ENCODE measurements at regions not wholly inside any gene's neighbourhood (a gene's known extent, or its start where the extent isn't known, plus 50 kb on each side); places are given as distances from the start of the nearest gene placed in this dataset.

GRCh38 chr1:244200596-244200995 lies 149.5 kb downstream of the ZBTB18 start:
- H3K27ac Mint-ChIP-seq, result no peak overlapping the region
- DNase-seq, result no peak
- no peaks in the 10 kb centered on the region for H3K27me3 Mint-ChIP-seq
- no peaks in the 10 kb centered on the region for H3K4me1 Mint-ChIP-seq (ENCODE audit: low read depth)
- H3K36me3 Mint-ChIP-seq (ENCODE audit: low read depth), result no peaks in the 10 kb centered on the region
- no peak for TF ChIP-seq CTCF (IDR thresholded peaks at IDR 0.05)
- no peaks in the 10 kb centered on the region for H3K4me1 ChIP-seq (ENCODE audit: insufficient read depth, low read length)
- ChIA-PET CTCF (no interaction called here), POLR2A (no interaction called here)
- H3K4me3 ChIP-seq (ENCODE audit: low read length), result no peak overlapping the region
- no peaks in the 10 kb centered on the region for H3K9me3 Mint-ChIP-seq
- H3K9me3 ChIP-seq (ENCODE audit: control insufficient read depth in 1 of 2, insufficient read depth in 1 of 2, low read length in 2 of 2), result no peaks in the 10 kb centered on the region
- no peaks in the 10 kb centered on the region for H3K36me3 ChIP-seq (ENCODE audit: insufficient read depth, low read length)
- H3K4me3 Mint-ChIP-seq, result no peak overlapping the region
- ATAC-seq (ENCODE audit: poor library complexity), result no peak
- intact Hi-C loops (cut with DNase I, micrococcal nuclease), result no loop called here
- H3K27ac ChIP-seq (ENCODE audit: low read depth in 1 of 2, low read length in 2 of 2), result no peak overlapping the region
- H3K27me3 ChIP-seq (ENCODE audit: control insufficient read depth in 1 of 2, insufficient read depth in 2 of 2, low read length in 2 of 2), result no peaks in the 10 kb centered on the region

GRCh38 chr1:244201750-244202149 lies 150.7 kb downstream of the ZBTB18 start:
- no peaks in the 10 kb centered on the region for H3K4me1 Mint-ChIP-seq (ENCODE audit: low read depth)
- H3K9me3 ChIP-seq (ENCODE audit: control insufficient read depth in 1 of 2, insufficient read depth in 1 of 2, low read length in 2 of 2), result no peaks in the 10 kb centered on the region
- no peaks in the 10 kb centered on the region for H3K9me3 Mint-ChIP-seq
- no peaks in the 10 kb centered on the region for H3K27me3 Mint-ChIP-seq
- no peak for TF ChIP-seq CTCF (IDR thresholded peaks at IDR 0.05)
- ChIA-PET CTCF (no interaction called here), POLR2A (interaction anchor here (0.6 kb wide), 1 partner anchor 8 kb away, joined by 3 read pairs; no protein-coding TSS in a partner anchor)
- DNase-seq, result no peak
- no peaks in the 10 kb centered on the region for H3K36me3 Mint-ChIP-seq (ENCODE audit: low read depth)
- H3K4me1 ChIP-seq (ENCODE audit: insufficient read depth, low read length), result no peaks in the 10 kb centered on the region
- H3K36me3 ChIP-seq (ENCODE audit: insufficient read depth, low read length), result no peaks in the 10 kb centered on the region
- H3K27ac ChIP-seq (ENCODE audit: low read depth in 1 of 2, low read length in 2 of 2), result no peak overlapping the region
- H3K27ac Mint-ChIP-seq, result no peak overlapping the region
- intact Hi-C loops (cut with DNase I, micrococcal nuclease), result no loop called here
- no peak for ATAC-seq (ENCODE audit: poor library complexity)
- no peak overlapping the region for H3K4me3 ChIP-seq (ENCODE audit: low read length)
- H3K4me3 Mint-ChIP-seq, result no peak overlapping the region
- H3K27me3 ChIP-seq (ENCODE audit: control insufficient read depth in 1 of 2, insufficient read depth in 2 of 2, low read length in 2 of 2), result no peaks in the 10 kb centered on the region

GRCh38 chr1:244204004-244204403 lies 152.9 kb downstream of the ZBTB18 start:
- Mint-ChIP-seq H3K4me3 (no peak overlapping the region), H3K27ac (no peak overlapping the region), H3K27me3 (no peaks in the 10 kb centered on the region), H3K4me1 (ENCODE audit: low read depth) (no peaks in the 10 kb centered on the region), H3K9me3 (no peaks in the 10 kb centered on the region), H3K36me3 (ENCODE audit: low read depth) (no peaks in the 10 kb centered on the region)
- intact Hi-C loops (cut with DNase I, micrococcal nuclease), result no loop called here
- ChIA-PET POLR2A (no interaction called here), CTCF (no interaction called here)
- Histone ChIP-seq H3K9me3 (ENCODE audit: control insufficient read depth in 1 of 2, insufficient read depth in 1 of 2, low read length in 2 of 2) (no peaks in the 10 kb centered on the region), H3K27ac (ENCODE audit: low read depth in 1 of 2, low read length in 2 of 2) (no peak overlapping the region), H3K4me1 (ENCODE audit: insufficient read depth, low read length) (no peaks in the 10 kb centered on the region), H3K36me3 (ENCODE audit: insufficient read depth, low read length) (no peaks in the 10 kb centered on the region), H3K4me3 (ENCODE audit: low read length) (no peak overlapping the region), H3K27me3 (ENCODE audit: control insufficient read depth in 1 of 2, insufficient read depth in 2 of 2, low read length in 2 of 2) (no peaks in the 10 kb centered on the region)
- TF ChIP-seq CTCF (IDR thresholded peaks at IDR 0.05), result no peak
- no peak for ATAC-seq (ENCODE audit: poor library complexity)
- DNase-seq, result no peak

All from CD4-positive, alpha-beta T cell (primary cell).